Neural progenitor cell (in vitro differentiated cells): ENCODE measurements at regions not wholly inside any gene's neighbourhood (a gene's known extent, or its start where the extent isn't known, plus 50 kb on each side); places are given as distances from the start of the nearest gene placed in this dataset.

ENCODE experiments used
- DNase-seq: peaks from one replicate; pipeline ENCODE4 v3.0.0-alpha.2; 2016; ENCODE audit warnings: low spot score
- H2AFZ ChIP-seq: fragments of 200-600 bp; sonication (generic); replicated peaks from 2 replicates; pipeline ENCODE4 v1.6.1; 2016; ENCODE audit warnings: antibody characterized with exemption
- H3F3A ChIP-seq: fragments of 200-600 bp; sonication (generic); 2 replicates; pipeline ENCODE4 v1.6.1; 2016; ENCODE audit warnings: antibody characterized with exemption, low read depth
- H3K27ac ChIP-seq: fragments of 200-600 bp; sonication (generic); 2 replicates; pipeline ENCODE4 v1.5.1; 2016; ENCODE audit warnings: mild to moderate bottlenecking
- H3K27me3 ChIP-seq: fragments of 200-600 bp; sonication (generic); 2 replicates; pipeline ENCODE4 v1.6.1; 2016; ENCODE audit warnings: mild to moderate bottlenecking, moderate library complexity
- H3K36me3 ChIP-seq: fragments of 200-600 bp; sonication (generic); 2 replicates; pipeline ENCODE4 v1.5.1; 2016
- H3K4me1 ChIP-seq: fragments of 200-600 bp; sonication (generic); 2 replicates; pipeline ENCODE4 v1.6.1; 2016; ENCODE audit warnings: mixed run types
- H3K4me2 ChIP-seq: fragments of 200-600 bp; sonication (generic); 2 replicates; pipeline ENCODE4 v1.6.1; 2016
- H3K4me3 ChIP-seq: fragments of 200-600 bp; sonication (generic); 2 replicates; pipeline ENCODE4 v1.5.1; 2016
- H3K79me2 ChIP-seq: fragments of 200-600 bp; sonication (generic); 2 replicates; pipeline ENCODE4 v1.6.1; 2016; ENCODE audit warnings: low read depth
- H3K9ac ChIP-seq: fragments of 200-600 bp; sonication (generic); 2 replicates; pipeline ENCODE4 v1.6.1; 2016
- H3K9me3 ChIP-seq: fragments of 200-600 bp; sonication (generic); 2 replicates; pipeline ENCODE4 v1.5.1; 2016; ENCODE audit warnings: low read depth
- H4K20me1 ChIP-seq: fragments of 200-600 bp; sonication (generic); 2 replicates; pipeline ENCODE4 v1.6.1; 2016; ENCODE audit warnings: low read depth
- H3K27ac Mint-ChIP-seq: 3 replicates; pipeline ENCODE4 v1.8.0; 2021; ENCODE audit warnings: mixed read lengths
- H3K27me3 Mint-ChIP-seq: 2 replicates; pipeline ENCODE4 v1.8.0; 2022; ENCODE audit warnings: low read depth, mild to moderate bottlenecking, inconsistent platforms, moderate library complexity, mixed read lengths; ENCODE audit not compliant: insufficient read depth
- H3K36me3 Mint-ChIP-seq: 3 replicates; pipeline ENCODE4 v1.8.0; 2021; ENCODE audit warnings: mixed read lengths
- H3K4me1 Mint-ChIP-seq: 3 replicates; pipeline ENCODE4 v1.8.0; 2021; ENCODE audit warnings: mixed read lengths
- H3K4me3 Mint-ChIP-seq: 3 replicates; pipeline ENCODE4 v1.8.0; 2021; ENCODE audit warnings: mild to moderate bottlenecking, moderate library complexity, mixed read lengths
- H3K9me3 Mint-ChIP-seq: 3 replicates; pipeline ENCODE4 v1.8.0; 2020; ENCODE audit warnings: mixed read lengths
- CTCF ChIP-seq: fragments of 200-600 bp; sonication (generic); IDR thresholded peaks from 2 replicates; pipeline ENCODE4 v1.5.1; 2017; ENCODE audit warnings: antibody characterized with exemption, mild to moderate bottlenecking
- EZH2 ChIP-seq: fragments of 200-600 bp; sonication (generic); IDR thresholded peaks from 2 replicates; pipeline ENCODE4 v1.6.1; 2017; ENCODE audit warnings: antibody characterized with exemption, mild to moderate bottlenecking, moderate library complexity
- EZH2phosphoT487 ChIP-seq: fragments of 200-600 bp; sonication (generic); IDR thresholded peaks from 2 replicates; pipeline ENCODE4 v1.6.1; 2017; ENCODE audit warnings: antibody characterized with exemption

DNA sequence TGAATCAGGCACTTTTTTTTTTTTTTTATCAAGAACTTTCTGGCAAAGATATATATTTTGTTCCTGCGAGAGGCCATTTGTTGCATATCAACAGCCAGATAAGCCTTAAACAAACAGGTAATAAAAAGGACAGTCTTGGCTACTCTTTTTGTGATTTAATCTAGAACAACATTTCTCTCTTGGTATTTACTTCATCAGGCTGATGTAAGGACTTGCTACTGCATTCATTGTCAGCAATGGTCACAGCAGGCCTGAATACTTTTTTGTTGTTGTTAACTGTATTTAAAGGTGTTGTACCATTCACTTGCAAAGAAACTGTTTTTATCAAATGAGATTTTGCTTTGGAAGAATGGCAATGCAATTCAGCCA is 683.8 kb downstream of the IRS1 start:
- no peak overlapping the region for H3K4me3 ChIP-seq
- no peak overlapping the region for H2AFZ ChIP-seq
- H4K20me1 ChIP-seq = no peaks in the 10 kb centered on the region
- Mint-ChIP-seq H3K4me1 (peaks cover 16% of the 10 kb centered on the region), H3K36me3 (no peaks in the 10 kb centered on the region), H3K27ac (no peak overlapping the region), H3K27me3 (no peaks in the 10 kb centered on the region), H3K4me3 (no peak overlapping the region), H3K9me3 (no peaks in the 10 kb centered on the region)
- no peak for TF ChIP-seq CTCF
- no peak for TF ChIP-seq EZH2phosphoT487
- no peak for TF ChIP-seq EZH2
- H3K4me2 ChIP-seq = no peak overlapping the region
- no peaks in the 10 kb centered on the region for H3K9me3 ChIP-seq
- DNase-seq = no peak
- no peak overlapping the region for H3K9ac ChIP-seq
- peaks cover 11% of the 10 kb centered on the region for H3K4me1 ChIP-seq
- no peaks in the 10 kb centered on the region for H3K27me3 ChIP-seq
- H3K79me2 ChIP-seq = no peaks in the 10 kb centered on the region
- H3K27ac ChIP-seq = no peak overlapping the region
- no peaks in the 10 kb centered on the region for H3F3A ChIP-seq
- H3K36me3 ChIP-seq = no peaks in the 10 kb centered on the region

DNA sequence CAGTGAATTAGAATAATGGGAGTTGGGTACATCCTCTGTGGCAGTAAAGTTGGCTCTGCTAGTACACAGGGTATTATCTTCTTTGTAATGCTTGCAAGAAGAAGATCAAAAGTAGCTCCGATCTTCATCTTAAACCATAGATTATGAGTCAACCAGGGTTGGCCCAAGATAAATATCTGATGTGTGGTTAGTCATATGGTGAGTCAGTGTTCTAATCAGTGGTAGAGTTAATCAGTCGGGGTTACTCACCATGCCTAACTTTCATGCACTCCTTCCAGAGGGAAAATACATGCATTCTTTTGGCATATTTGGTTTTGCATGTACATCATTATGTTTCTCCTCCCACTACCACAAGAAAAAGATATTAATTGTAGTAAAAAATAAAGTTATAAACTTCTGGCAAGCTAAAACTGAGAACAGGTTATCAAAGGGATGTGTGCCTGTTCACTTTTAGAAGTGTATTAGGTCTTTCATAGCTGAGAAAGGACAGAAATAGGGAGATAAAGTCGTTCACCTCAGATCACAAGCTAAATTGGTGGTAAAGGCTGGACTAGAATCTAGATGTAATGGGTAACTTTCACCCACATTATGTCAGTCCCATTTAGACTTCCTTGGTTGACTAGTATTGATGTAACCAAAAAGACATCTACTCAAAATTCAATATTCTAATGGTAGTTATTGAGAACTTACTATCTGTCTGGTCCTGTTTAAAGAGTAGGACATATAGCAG is 684.4 kb downstream of the IRS1 start:
- peaks cover 11% of the 10 kb centered on the region for H3K4me1 ChIP-seq
- Mint-ChIP-seq H3K27me3 (no peaks in the 10 kb centered on the region), H3K9me3 (no peaks in the 10 kb centered on the region), H3K4me1 (peaks cover 16% of the 10 kb centered on the region), H3K4me3 (no peak overlapping the region), H3K27ac (no peak overlapping the region), H3K36me3 (no peaks in the 10 kb centered on the region)
- no peak overlapping the region for H2AFZ ChIP-seq
- no peaks in the 10 kb centered on the region for H4K20me1 ChIP-seq
- TF ChIP-seq EZH2phosphoT487 (no peak), CTCF (no peak)
- no peak overlapping the region for H3K9ac ChIP-seq
- no peak overlapping the region for H3K4me2 ChIP-seq
- no peaks in the 10 kb centered on the region for H3K79me2 ChIP-seq
- no peak overlapping the region for H3K4me3 ChIP-seq
- H3K27ac ChIP-seq = no peak overlapping the region
- no peaks in the 10 kb centered on the region for H3K27me3 ChIP-seq
- no peaks in the 10 kb centered on the region for H3K36me3 ChIP-seq
- DNase-seq = no peak
- H3K9me3 ChIP-seq = no peaks in the 10 kb centered on the region
- no peaks in the 10 kb centered on the region for H3F3A ChIP-seq

DNA sequence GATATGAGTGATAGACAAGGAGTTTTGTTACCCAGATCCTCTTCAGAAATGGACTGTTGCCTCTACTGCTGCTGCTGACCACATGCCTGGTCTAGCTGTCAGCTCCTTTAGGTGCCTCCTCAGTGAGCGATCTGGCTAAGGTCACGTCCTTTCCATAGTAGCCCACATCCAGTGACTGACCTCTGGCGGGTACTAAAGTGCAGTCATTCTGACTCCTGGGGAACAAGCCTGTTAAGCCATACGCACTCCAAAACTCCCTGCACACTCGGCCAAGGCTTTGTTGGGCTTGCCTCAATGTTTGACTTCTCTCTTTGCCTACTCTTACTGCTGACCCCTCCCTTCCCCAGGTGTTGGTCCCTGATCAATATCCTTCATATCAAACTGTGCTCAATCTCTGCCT is 685.2 kb downstream of the IRS1 start:
- Mint-ChIP-seq H3K4me3 (no peak overlapping the region), H3K27me3 (no peaks in the 10 kb centered on the region), H3K9me3 (peaks cover 4% of the 10 kb centered on the region), H3K36me3 (no peaks in the 10 kb centered on the region), H3K27ac (no peak overlapping the region), H3K4me1 (peaks cover 16% of the 10 kb centered on the region)
- no peaks in the 10 kb centered on the region for H4K20me1 ChIP-seq
- DNase-seq = no peak
- H3K4me3 ChIP-seq = no peak overlapping the region
- H3K9ac ChIP-seq = no peak overlapping the region
- H3K9me3 ChIP-seq = no peaks in the 10 kb centered on the region
- TF ChIP-seq EZH2 = no peak
- no peak for TF ChIP-seq EZH2phosphoT487
- no peak for TF ChIP-seq CTCF
- H3K79me2 ChIP-seq = no peaks in the 10 kb centered on the region
- H3K4me2 ChIP-seq = no peak overlapping the region
- H3K27me3 ChIP-seq = no peaks in the 10 kb centered on the region
- no peak overlapping the region for H2AFZ ChIP-seq
- no peaks in the 10 kb centered on the region for H3K36me3 ChIP-seq
- no peaks in the 10 kb centered on the region for H3F3A ChIP-seq
- no peak overlapping the region for H3K27ac ChIP-seq
- peaks cover 11% of the 10 kb centered on the region for H3K4me1 ChIP-seq
